ENCODE measurements at regions not wholly inside any gene's neighbourhood (a gene's known extent, or its start where the extent isn't known, plus 50 kb on each side); places are given as distances from the start of the nearest gene placed in this dataset.

GRCh38 chr1:184811439-184812111 lies 56.9 kb upstream of the EDEM3 start:
- TF ChIP-seq POU2F2 (IDR thresholded peaks at IDR 0.05; ENCODE audit: low read depth, low read length) (no peak), POLR2AphosphoS5 (IDR thresholded peaks at IDR 0.05; ENCODE audit: low read depth, low read length) (no peak), POLR2A (IDR thresholded peaks at IDR 0.05; ENCODE audit: low read depth, low read length) (no peak), SPI1 (IDR thresholded peaks at IDR 0.05; ENCODE audit: low read depth, low read length) (no peak), TAF1 (IDR thresholded peaks at IDR 0.05; ENCODE audit: low read depth, low read length) (no peak), PAX5 (IDR thresholded peaks at IDR 0.05; ENCODE audit: insufficient read depth, low read length, severe bottlenecking) (no peak)
- DNase-seq (ENCODE audit: insufficient read length, low spot score) (no peak), FAIRE-seq (no peak)

DNA sequence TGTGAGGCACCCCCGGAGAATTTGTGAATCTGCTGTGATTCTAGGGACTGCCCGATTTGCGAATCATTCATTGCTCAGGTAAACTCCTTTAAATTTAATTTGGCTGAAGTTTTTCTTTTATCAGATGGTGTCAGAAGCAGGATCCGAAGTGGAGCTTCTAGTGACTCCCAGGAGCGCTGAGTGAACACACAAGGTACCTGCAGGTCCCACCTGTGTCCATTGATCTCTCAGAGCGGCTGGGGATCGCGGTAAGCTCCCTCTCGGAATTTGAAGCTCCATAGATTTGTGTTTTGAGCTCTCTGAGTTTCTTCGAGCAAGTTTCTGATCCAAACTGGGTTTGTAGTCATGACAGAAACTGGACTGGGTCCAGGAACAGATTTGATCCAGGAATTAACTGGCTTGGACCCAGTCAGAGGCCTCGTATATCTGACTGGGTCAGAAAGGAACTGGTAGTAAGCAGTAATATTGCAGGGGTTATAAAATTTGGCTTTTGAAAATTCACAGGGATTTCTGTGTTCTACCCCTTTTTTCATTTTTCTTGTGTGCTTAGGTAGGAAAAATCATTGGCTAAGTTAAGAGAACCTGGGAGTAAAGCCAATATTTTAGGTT lies 56.2 kb upstream of the EDEM3 start:
- TF ChIP-seq SPI1 (IDR thresholded peaks at IDR 0.05; ENCODE audit: low read depth, low read length), result no peak
- no peak for TF ChIP-seq POU2F2 (IDR thresholded peaks at IDR 0.05; ENCODE audit: low read depth, low read length)
- TF ChIP-seq PAX5 (IDR thresholded peaks at IDR 0.05; ENCODE audit: insufficient read depth, low read length, severe bottlenecking), result no peak
- DNase-seq (ENCODE audit: insufficient read length, low spot score) (no peak), FAIRE-seq (no peak)

GRCh38 chr1:184806296-184806721 lies 51.7 kb upstream of the EDEM3 start:
- FAIRE-seq (no peak), DNase-seq (ENCODE audit: insufficient read length, low spot score) (no peak)
- TF ChIP-seq SPI1 (IDR thresholded peaks at IDR 0.05; ENCODE audit: low read depth, low read length), result peak; percentile 36; the same call in 1 of the 2 replicates
- no peak for TF ChIP-seq PAX5 (IDR thresholded peaks at IDR 0.05; ENCODE audit: insufficient read depth, low read length, severe bottlenecking)
- TF ChIP-seq POU2F2 (IDR thresholded peaks at IDR 0.05; ENCODE audit: low read depth, low read length), result no peak
- TF ChIP-seq TAF1 (IDR thresholded peaks at IDR 0.05; ENCODE audit: low read depth, low read length), result no peak
- TF ChIP-seq POLR2AphosphoS5 (IDR thresholded peaks at IDR 0.05; ENCODE audit: low read depth, low read length), result no peak
- TF ChIP-seq POLR2A (IDR thresholded peaks at IDR 0.05; ENCODE audit: low read depth, low read length), result no peak

DNA sequence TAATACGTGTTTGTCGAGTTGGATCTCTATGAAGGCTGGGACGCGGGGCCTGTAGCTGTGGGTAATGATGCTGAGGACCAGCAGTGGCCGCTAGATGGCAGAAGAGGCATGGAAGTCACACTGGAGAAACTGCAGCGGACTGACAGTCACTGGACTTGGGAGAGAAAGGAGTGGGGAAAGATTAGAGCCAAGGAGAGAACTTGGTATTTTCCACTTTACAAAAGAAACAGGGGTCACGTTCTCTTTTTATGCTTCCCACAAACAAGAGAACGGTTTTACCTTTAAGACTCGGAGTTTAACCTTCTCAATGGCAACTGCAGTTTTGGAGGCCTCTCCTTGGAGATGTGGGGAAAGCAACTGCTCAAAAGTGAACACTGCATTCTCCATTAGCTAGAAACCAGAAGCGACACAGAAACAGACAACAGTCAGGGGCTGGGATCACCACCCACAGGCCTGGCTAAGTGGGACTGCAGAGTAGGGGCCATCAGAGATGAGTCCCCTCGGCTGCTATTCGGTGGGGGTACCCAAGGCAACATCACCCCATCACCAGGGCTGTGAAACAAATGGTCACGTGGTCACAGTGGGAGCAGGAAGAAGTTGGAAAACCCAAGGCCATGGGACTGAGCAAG lies 51.1 kb upstream of the EDEM3 start:
- TF ChIP-seq SPI1 (IDR thresholded peaks at IDR 0.05; ENCODE audit: low read depth, low read length) (no peak), PAX5 (IDR thresholded peaks at IDR 0.05; ENCODE audit: insufficient read depth, low read length, severe bottlenecking) (no peak), POLR2A (IDR thresholded peaks at IDR 0.05; ENCODE audit: low read depth, low read length) (no peak), POU2F2 (IDR thresholded peaks at IDR 0.05; ENCODE audit: low read depth, low read length) (no peak), TAF1 (IDR thresholded peaks at IDR 0.05; ENCODE audit: low read depth, low read length) (no peak)
- DNase-seq (ENCODE audit: insufficient read length, low spot score), result peak; percentile 45
- peak; percentile 90 for FAIRE-seq

All from GM12891 (cell line).